Neural progenitor cell (in vitro differentiated cells): ENCODE measurements at regions not wholly inside any gene's neighbourhood (a gene's known extent, or its start where the extent isn't known, plus 50 kb on each side); places are given as distances from the start of the nearest gene placed in this dataset.

ENCODE experiments used
- EZH2phosphoT487 ChIP-seq: fragments of 200-600 bp; sonication (generic); IDR thresholded peaks from 2 replicates; pipeline ENCODE4 v1.6.1; 2017; ENCODE audit warnings: antibody characterized with exemption
- TF ChIP-seq, protein P1 (sequence below): fragments of 200-600 bp; sonication (generic); IDR thresholded peaks from 2 replicates; pipeline ENCODE4 v1.5.1; 2017; ENCODE audit warnings: antibody characterized with exemption, mild to moderate bottlenecking

- TF ChIP-seq, protein P1, sequence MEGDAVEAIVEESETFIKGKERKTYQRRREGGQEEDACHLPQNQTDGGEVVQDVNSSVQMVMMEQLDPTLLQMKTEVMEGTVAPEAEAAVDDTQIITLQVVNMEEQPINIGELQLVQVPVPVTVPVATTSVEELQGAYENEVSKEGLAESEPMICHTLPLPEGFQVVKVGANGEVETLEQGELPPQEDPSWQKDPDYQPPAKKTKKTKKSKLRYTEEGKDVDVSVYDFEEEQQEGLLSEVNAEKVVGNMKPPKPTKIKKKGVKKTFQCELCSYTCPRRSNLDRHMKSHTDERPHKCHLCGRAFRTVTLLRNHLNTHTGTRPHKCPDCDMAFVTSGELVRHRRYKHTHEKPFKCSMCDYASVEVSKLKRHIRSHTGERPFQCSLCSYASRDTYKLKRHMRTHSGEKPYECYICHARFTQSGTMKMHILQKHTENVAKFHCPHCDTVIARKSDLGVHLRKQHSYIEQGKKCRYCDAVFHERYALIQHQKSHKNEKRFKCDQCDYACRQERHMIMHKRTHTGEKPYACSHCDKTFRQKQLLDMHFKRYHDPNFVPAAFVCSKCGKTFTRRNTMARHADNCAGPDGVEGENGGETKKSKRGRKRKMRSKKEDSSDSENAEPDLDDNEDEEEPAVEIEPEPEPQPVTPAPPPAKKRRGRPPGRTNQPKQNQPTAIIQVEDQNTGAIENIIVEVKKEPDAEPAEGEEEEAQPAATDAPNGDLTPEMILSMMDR: no peak
- no peak for TF ChIP-seq EZH2phosphoT487
Measured at GRCh38 chrX:38857736-38858523, 56.7 kb downstream of the MID1IP1 start.
